ENCODE measurements at regions not wholly inside any gene's neighbourhood (a gene's known extent, or its start where the extent isn't known, plus 50 kb on each side); places are given as distances from the start of the nearest gene placed in this dataset.

GRCh38 chr16:85171004-85171758 is 58.9 kb upstream of the CIBAR2 start:
- no peak for TF ChIP-seq CTCF (conservative IDR thresholded peaks at IDR 0.05; ENCODE audit: low read depth, low read length)
- no peak for DNase-seq (ENCODE audit: low read depth)
- H3K4me3 ChIP-seq (ENCODE audit: low read length) = no peak overlapping the region

GRCh38 chr16:85171759-85172454 is 59.6 kb upstream of the CIBAR2 start:
- TF ChIP-seq CTCF (conservative IDR thresholded peaks at IDR 0.05; ENCODE audit: low read depth, low read length) = no peak
- H3K4me3 ChIP-seq (ENCODE audit: low read length) = peak overlapping the region; percentile 36
- DNase-seq (ENCODE audit: low read depth) = no peak

- peak; percentile 59 for TF ChIP-seq CTCF (conservative IDR thresholded peaks at IDR 0.05; ENCODE audit: low read depth, low read length)
- no peak for DNase-seq (ENCODE audit: low read depth)
- peak overlapping the region; percentile 36 for H3K4me3 ChIP-seq (ENCODE audit: low read length)
These were observed 60.3 kb upstream of the CIBAR2 start for GRCh38 chr16:85172455-85173145.

GRCh38 chr16:85173146-85173980 is 61.1 kb upstream of the CIBAR2 start:
- peak; percentile 9 for TF ChIP-seq CTCF (conservative IDR thresholded peaks at IDR 0.05; ENCODE audit: low read depth, low read length)
- no peak for DNase-seq (ENCODE audit: low read depth)
- H3K4me3 ChIP-seq (ENCODE audit: low read length) = peak overlapping the region; percentile 36

GRCh38 chr16:85173981-85174751 is 61.9 kb upstream of the CIBAR2 start:
- no peak for TF ChIP-seq CTCF (conservative IDR thresholded peaks at IDR 0.05; ENCODE audit: low read depth, low read length)
- DNase-seq (ENCODE audit: low read depth) = no peak

More at GRCh38 chr16:85173981-85174751, 61.9 kb upstream of the CIBAR2 start:
- H3K4me3 ChIP-seq (ENCODE audit: low read length) = peak overlapping the region; percentile 5
